ENCODE measurements at regions not wholly inside any gene's neighbourhood (a gene's known extent, or its start where the extent isn't known, plus 50 kb on each side); places are given as distances from the start of the nearest gene placed in this dataset.
"Not testable (repeated sequence)": the region's sequence is repeated elsewhere in the genome, so short reads cannot be mapped to it uniquely, and the experiment has no call there.

GRCh38 chr2:132039609-132040236, 122.0 kb downstream of the ANKRD30BL start:
- not testable (repeated sequence) for TF ChIP-seq USF2 (IDR thresholded peaks at IDR 0.05; ENCODE audit: low read depth, low read length); CHD1 (IDR thresholded peaks at IDR 0.05; ENCODE audit: low read depth, low read length); CTCF (conservative IDR thresholded peaks at IDR 0.05; ENCODE audit: low read depth, low read length); RCOR1 (IDR thresholded peaks at IDR 0.05; ENCODE audit: insufficient replicate concordance, low read length); NFE2L2 (IDR thresholded peaks at IDR 0.05; ENCODE audit: low read depth, low read length); CEBPB (IDR thresholded peaks at IDR 0.05; ENCODE audit: low read depth, low read length); POLR2A (IDR thresholded peaks at IDR 0.05; ENCODE audit: low read depth, low read length); RFX5 (IDR thresholded peaks at IDR 0.05; ENCODE audit: low read depth, low read length); RAD21 (IDR thresholded peaks at IDR 0.05; ENCODE audit: low read length); SMC3 (IDR thresholded peaks at IDR 0.05; ENCODE audit: low read depth, low read length)

All from IMR-90 (cell line).